PC-9 (cell line): ENCODE measurements at regions not wholly inside any gene's neighbourhood (a gene's known extent, or its start where the extent isn't known, plus 50 kb on each side); places are given as distances from the start of the nearest gene placed in this dataset.

ENCODE experiments used
- EZH2 ChIP-seq: fragments of 200-600 bp; sonication (generic); IDR thresholded peaks from 2 replicates; pipeline ENCODE4 v1.8.0; 2017; ENCODE audit warnings: antibody characterized with exemption, low read depth
- TF ChIP-seq, protein P1 (sequence below): fragments of 200-600 bp; sonication (generic); conservative IDR thresholded peaks from 2 replicates; pipeline ENCODE4 v1.6.1; 2017; ENCODE audit warnings: mixed run types, antibody characterized with exemption, mild to moderate bottlenecking, moderate library complexity

DNA sequence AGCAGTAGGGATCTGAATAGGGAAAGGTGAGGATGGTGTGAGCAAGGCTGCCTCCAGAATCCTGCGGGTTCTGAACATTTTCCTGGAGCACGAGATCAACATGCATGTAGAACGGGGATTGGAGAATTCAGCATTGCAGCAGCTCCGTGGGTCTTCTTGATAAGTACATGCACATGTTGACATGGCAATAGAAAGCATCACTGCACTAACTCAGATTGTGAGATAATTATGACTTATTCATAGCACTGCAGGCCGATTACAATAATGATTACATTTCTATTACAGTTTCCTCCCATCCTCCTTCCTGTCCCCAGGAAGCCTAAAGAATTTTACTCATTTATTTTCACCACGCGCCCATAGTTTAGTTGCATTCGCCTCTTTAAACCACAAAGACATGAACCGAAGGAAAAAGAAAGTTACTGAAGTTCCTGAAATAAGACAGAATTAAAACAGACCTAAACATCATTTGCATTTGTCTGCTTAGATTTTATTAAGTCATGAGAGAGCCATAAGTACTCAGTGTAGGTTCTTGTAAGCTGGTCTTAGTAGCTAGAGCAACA is 61.3 kb upstream of the ARX start:
- TF ChIP-seq, protein P1, sequence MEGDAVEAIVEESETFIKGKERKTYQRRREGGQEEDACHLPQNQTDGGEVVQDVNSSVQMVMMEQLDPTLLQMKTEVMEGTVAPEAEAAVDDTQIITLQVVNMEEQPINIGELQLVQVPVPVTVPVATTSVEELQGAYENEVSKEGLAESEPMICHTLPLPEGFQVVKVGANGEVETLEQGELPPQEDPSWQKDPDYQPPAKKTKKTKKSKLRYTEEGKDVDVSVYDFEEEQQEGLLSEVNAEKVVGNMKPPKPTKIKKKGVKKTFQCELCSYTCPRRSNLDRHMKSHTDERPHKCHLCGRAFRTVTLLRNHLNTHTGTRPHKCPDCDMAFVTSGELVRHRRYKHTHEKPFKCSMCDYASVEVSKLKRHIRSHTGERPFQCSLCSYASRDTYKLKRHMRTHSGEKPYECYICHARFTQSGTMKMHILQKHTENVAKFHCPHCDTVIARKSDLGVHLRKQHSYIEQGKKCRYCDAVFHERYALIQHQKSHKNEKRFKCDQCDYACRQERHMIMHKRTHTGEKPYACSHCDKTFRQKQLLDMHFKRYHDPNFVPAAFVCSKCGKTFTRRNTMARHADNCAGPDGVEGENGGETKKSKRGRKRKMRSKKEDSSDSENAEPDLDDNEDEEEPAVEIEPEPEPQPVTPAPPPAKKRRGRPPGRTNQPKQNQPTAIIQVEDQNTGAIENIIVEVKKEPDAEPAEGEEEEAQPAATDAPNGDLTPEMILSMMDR: no peak
- TF ChIP-seq EZH2: no peak
